HFF-Myc (cell line): ENCODE measurements at regions not wholly inside any gene's neighbourhood (a gene's known extent, or its start where the extent isn't known, plus 50 kb on each side); places are given as distances from the start of the nearest gene placed in this dataset.

Source experiments
- DNase-seq: peaks from one replicate; pipeline ENCODE4 v3.0.0-alpha.2; 2011; ENCODE audit warnings: low read depth; ENCODE audit errors: extremely low read depth
- H3K4me3 ChIP-seq: replicated peaks from 2 replicates; pipeline ENCODE4 v1.5.1; 2011; ENCODE audit warnings: low read depth, mild to moderate bottlenecking, control low read depth, low read length
- CTCF ChIP-seq: IDR thresholded peaks from 2 replicates; pipeline ENCODE4 v1.5.1; 2012; ENCODE audit warnings: mild to moderate bottlenecking, low read depth, low read length, control low read depth; ENCODE audit errors: missing control alignments

- H3K4me3 ChIP-seq: no peak overlapping the region
- DNase-seq: no peak
- no peak for TF ChIP-seq CTCF
Observed at GRCh38 chr6:144536079-144536478, 250.9 kb downstream of the UTRN start.

- H3K4me3 ChIP-seq: no peak overlapping the region
- no peak for DNase-seq
- no peak for TF ChIP-seq CTCF
Observed at GRCh38 chr6:144543006-144543871, 258.1 kb downstream of the UTRN start.

- H3K4me3 ChIP-seq: no peak overlapping the region
- DNase-seq: no peak
- TF ChIP-seq CTCF: no peak
Observed at GRCh38 chr6:144544266-144544830, 259.2 kb downstream of the UTRN start.

GRCh38 chr6:144546807-144547206, 261.7 kb downstream of the UTRN start:
- DNase-seq: no peak
- H3K4me3 ChIP-seq: no peak overlapping the region
- no peak for TF ChIP-seq CTCF

GRCh38 chr6:144547409-144547808, 262.3 kb downstream of the UTRN start:
- no peak for TF ChIP-seq CTCF
- no peak overlapping the region for H3K4me3 ChIP-seq
- DNase-seq: no peak

- H3K4me3 ChIP-seq: no peak overlapping the region
- TF ChIP-seq CTCF: no peak
- no peak for DNase-seq
Observed at GRCh38 chr6:144548536-144548935, 263.4 kb downstream of the UTRN start.
